ENCODE measurements at regions not wholly inside any gene's neighbourhood (a gene's known extent, or its start where the extent isn't known, plus 50 kb on each side); places are given as distances from the start of the nearest gene placed in this dataset.

- H3K4me2 ChIP-seq (ENCODE audit: low read length), result no peak overlapping the region
- no peaks in the 10 kb centered on the region for H3F3A ChIP-seq (ENCODE audit: insufficient read depth, low read length, poor library complexity, severe bottlenecking)
- H3K27ac ChIP-seq (ENCODE audit: low read length), result no peak overlapping the region
- TF ChIP-seq RAD21 (conservative IDR thresholded peaks at IDR 0.05) (peak; percentile 28), SMC3 (conservative IDR thresholded peaks at IDR 0.05; ENCODE audit: poor library complexity) (no peak), POLR2AphosphoS5 (IDR thresholded peaks at IDR 0.05) (peak; percentile 77), EP300 (conservative IDR thresholded peaks at IDR 0.05; ENCODE audit: poor library complexity, severe bottlenecking) (peak; percentile 97)
- no peaks in the 10 kb centered on the region for H3K9me2 ChIP-seq (ENCODE audit: insufficient read depth, low read length)
- H4K20me1 ChIP-seq (ENCODE audit: insufficient read depth), result no peaks in the 10 kb centered on the region
- H3K36me3 ChIP-seq (ENCODE audit: insufficient read depth, low read length), result no peaks in the 10 kb centered on the region
- no peaks in the 10 kb centered on the region for H3K9me3 ChIP-seq (ENCODE audit: low read length)
- H3K79me2 ChIP-seq (replicated peaks; ENCODE audit: insufficient read depth, low read length), result no peaks in the 10 kb centered on the region
- H3K4me3 ChIP-seq (ENCODE audit: low read length), result no peak overlapping the region
- no peak overlapping the region for H2AFZ ChIP-seq (ENCODE audit: low read depth, low read length)
- H3K9ac ChIP-seq (ENCODE audit: low read length), result no peak overlapping the region
- H3K27me3 ChIP-seq (ENCODE audit: insufficient read depth, low read depth, low read length), result no peaks in the 10 kb centered on the region
These were observed 810.5 kb upstream of the ARPP21 start for GRCh38 chr3:34828847-34829246.

- Histone ChIP-seq H3K4me2 (ENCODE audit: low read length) (no peak overlapping the region), H3K9ac (ENCODE audit: low read length) (no peak overlapping the region), H2AFZ (ENCODE audit: low read depth, low read length) (no peak overlapping the region), H3K36me3 (ENCODE audit: insufficient read depth, low read length) (no peaks in the 10 kb centered on the region), H3K9me2 (ENCODE audit: insufficient read depth, low read length) (no peaks in the 10 kb centered on the region), H3K4me3 (ENCODE audit: low read length) (no peak overlapping the region), H3K9me3 (ENCODE audit: low read length) (no peaks in the 10 kb centered on the region), H3F3A (ENCODE audit: insufficient read depth, low read length, poor library complexity, severe bottlenecking) (no peaks in the 10 kb centered on the region), H3K27ac (ENCODE audit: low read length) (no peak overlapping the region), H3K79me2 (replicated peaks; ENCODE audit: insufficient read depth, low read length) (no peaks in the 10 kb centered on the region), H3K27me3 (ENCODE audit: insufficient read depth, low read depth, low read length) (no peaks in the 10 kb centered on the region), H4K20me1 (ENCODE audit: insufficient read depth) (no peaks in the 10 kb centered on the region)
- no peak for TF ChIP-seq SMC3 (conservative IDR thresholded peaks at IDR 0.05; ENCODE audit: poor library complexity)
- TF ChIP-seq, protein P1, sequence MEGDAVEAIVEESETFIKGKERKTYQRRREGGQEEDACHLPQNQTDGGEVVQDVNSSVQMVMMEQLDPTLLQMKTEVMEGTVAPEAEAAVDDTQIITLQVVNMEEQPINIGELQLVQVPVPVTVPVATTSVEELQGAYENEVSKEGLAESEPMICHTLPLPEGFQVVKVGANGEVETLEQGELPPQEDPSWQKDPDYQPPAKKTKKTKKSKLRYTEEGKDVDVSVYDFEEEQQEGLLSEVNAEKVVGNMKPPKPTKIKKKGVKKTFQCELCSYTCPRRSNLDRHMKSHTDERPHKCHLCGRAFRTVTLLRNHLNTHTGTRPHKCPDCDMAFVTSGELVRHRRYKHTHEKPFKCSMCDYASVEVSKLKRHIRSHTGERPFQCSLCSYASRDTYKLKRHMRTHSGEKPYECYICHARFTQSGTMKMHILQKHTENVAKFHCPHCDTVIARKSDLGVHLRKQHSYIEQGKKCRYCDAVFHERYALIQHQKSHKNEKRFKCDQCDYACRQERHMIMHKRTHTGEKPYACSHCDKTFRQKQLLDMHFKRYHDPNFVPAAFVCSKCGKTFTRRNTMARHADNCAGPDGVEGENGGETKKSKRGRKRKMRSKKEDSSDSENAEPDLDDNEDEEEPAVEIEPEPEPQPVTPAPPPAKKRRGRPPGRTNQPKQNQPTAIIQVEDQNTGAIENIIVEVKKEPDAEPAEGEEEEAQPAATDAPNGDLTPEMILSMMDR (IDR thresholded peaks at IDR 0.05; ENCODE audit: poor library complexity, severe bottlenecking), result no peak
- no peak for TF ChIP-seq EZH2 (IDR thresholded peaks at IDR 0.05; ENCODE audit: borderline replicate concordance, insufficient read depth, low read length, poor library complexity, severe bottlenecking)
- TF ChIP-seq, protein P2, sequence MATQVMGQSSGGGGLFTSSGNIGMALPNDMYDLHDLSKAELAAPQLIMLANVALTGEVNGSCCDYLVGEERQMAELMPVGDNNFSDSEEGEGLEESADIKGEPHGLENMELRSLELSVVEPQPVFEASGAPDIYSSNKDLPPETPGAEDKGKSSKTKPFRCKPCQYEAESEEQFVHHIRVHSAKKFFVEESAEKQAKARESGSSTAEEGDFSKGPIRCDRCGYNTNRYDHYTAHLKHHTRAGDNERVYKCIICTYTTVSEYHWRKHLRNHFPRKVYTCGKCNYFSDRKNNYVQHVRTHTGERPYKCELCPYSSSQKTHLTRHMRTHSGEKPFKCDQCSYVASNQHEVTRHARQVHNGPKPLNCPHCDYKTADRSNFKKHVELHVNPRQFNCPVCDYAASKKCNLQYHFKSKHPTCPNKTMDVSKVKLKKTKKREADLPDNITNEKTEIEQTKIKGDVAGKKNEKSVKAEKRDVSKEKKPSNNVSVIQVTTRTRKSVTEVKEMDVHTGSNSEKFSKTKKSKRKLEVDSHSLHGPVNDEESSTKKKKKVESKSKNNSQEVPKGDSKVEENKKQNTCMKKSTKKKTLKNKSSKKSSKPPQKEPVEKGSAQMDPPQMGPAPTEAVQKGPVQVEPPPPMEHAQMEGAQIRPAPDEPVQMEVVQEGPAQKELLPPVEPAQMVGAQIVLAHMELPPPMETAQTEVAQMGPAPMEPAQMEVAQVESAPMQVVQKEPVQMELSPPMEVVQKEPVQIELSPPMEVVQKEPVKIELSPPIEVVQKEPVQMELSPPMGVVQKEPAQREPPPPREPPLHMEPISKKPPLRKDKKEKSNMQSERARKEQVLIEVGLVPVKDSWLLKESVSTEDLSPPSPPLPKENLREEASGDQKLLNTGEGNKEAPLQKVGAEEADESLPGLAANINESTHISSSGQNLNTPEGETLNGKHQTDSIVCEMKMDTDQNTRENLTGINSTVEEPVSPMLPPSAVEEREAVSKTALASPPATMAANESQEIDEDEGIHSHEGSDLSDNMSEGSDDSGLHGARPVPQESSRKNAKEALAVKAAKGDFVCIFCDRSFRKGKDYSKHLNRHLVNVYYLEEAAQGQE (IDR thresholded peaks at IDR 0.05; ENCODE audit: borderline replicate concordance), result no peak
- no peak for TF ChIP-seq RAD21 (conservative IDR thresholded peaks at IDR 0.05)
- no peak for TF ChIP-seq POLR2AphosphoS5 (IDR thresholded peaks at IDR 0.05)
- TF ChIP-seq TAF1 (IDR thresholded peaks at IDR 0.05; ENCODE audit: low read depth), result no peak
- TF ChIP-seq MXI1 (conservative IDR thresholded peaks at IDR 0.05; ENCODE audit: poor library complexity, severe bottlenecking), result no peak
- TF ChIP-seq EP300 (conservative IDR thresholded peaks at IDR 0.05; ENCODE audit: poor library complexity, severe bottlenecking), result no peak
These were observed 806.3 kb upstream of the ARPP21 start for GRCh38 chr3:34832865-34833508.

Measured in neural cell (in vitro differentiated cells).